IMR-90 (cell line): ENCODE measurements at regions not wholly inside any gene's neighbourhood (a gene's known extent, or its start where the extent isn't known, plus 50 kb on each side); places are given as distances from the start of the nearest gene placed in this dataset.

Experiments used
- BHLHE40 ChIP-seq: fragments of 150-350 bp; IDR thresholded peaks from 2 replicates; pipeline ENCODE4 v1.6.1; 2016; ENCODE audit warnings: mild to moderate bottlenecking, low read depth, low read length
- CHD1 ChIP-seq: IDR thresholded peaks from 2 replicates; pipeline ENCODE4 v1.6.1; 2012; ENCODE audit warnings: low read depth, low read length, improper control_type of control experiment
- CTCF ChIP-seq: conservative IDR thresholded peaks from 2 replicates; pipeline ENCODE4 v1.5.1; 2012; ENCODE audit warnings: mild to moderate bottlenecking, low read depth, low read length, improper control_type of control experiment
- MAFK ChIP-seq: IDR thresholded peaks from 2 replicates; pipeline ENCODE4 v1.6.1; 2012; ENCODE audit warnings: low read depth, low read length, improper control_type of control experiment
- MAZ ChIP-seq: IDR thresholded peaks from 2 replicates; pipeline ENCODE4 v1.6.1; 2012; ENCODE audit warnings: low read depth, mild to moderate bottlenecking, low read length, improper control_type of control experiment, moderate library complexity, borderline replicate concordance
- POLR2A ChIP-seq: IDR thresholded peaks from 2 replicates; pipeline ENCODE4 v1.6.1; 2012; ENCODE audit warnings: mild to moderate bottlenecking, low read depth, low read length
- RAD21 ChIP-seq: IDR thresholded peaks from 2 replicates; pipeline ENCODE4 v1.6.1; 2012; ENCODE audit warnings: low read length, improper control_type of control experiment
- RCOR1 ChIP-seq: IDR thresholded peaks from 2 replicates; pipeline ENCODE4 v1.6.1; 2012; ENCODE audit warnings: mild to moderate bottlenecking, low read length, improper control_type of control experiment; ENCODE audit not compliant: insufficient replicate concordance
- RFX5 ChIP-seq: IDR thresholded peaks from 2 replicates; pipeline ENCODE4 v1.8.0; 2012; ENCODE audit warnings: low read depth, mild to moderate bottlenecking, low read length, moderate library complexity
- SMC3 ChIP-seq: fragments of 150-350 bp; IDR thresholded peaks from 2 replicates; pipeline ENCODE4 v1.6.1; 2016; ENCODE audit warnings: low read depth, mild to moderate bottlenecking, antibody characterized with exemption, low read length, moderate library complexity
- USF2 ChIP-seq: fragments of 150-350 bp; IDR thresholded peaks from 2 replicates; pipeline ENCODE4 v1.6.1; 2017; ENCODE audit warnings: mild to moderate bottlenecking, antibody characterized with exemption, low read length, low read depth

GRCh38 chrX:26562156-26562555, 346.2 kb downstream of the MAGEB5 start:
- no peak for TF ChIP-seq CTCF
- TF ChIP-seq MAZ: no peak
- TF ChIP-seq CHD1: no peak
- TF ChIP-seq USF2: no peak
- TF ChIP-seq SMC3: no peak
- TF ChIP-seq RAD21: no peak
- no peak for TF ChIP-seq BHLHE40
- no peak for TF ChIP-seq RFX5
- no peak for TF ChIP-seq MAFK
- no peak for TF ChIP-seq RCOR1
- TF ChIP-seq POLR2A: no peak
